HG03108 (cell line): ENCODE measurements at regions not wholly inside any gene's neighbourhood (a gene's known extent, or its start where the extent isn't known, plus 50 kb on each side); places are given as distances from the start of the nearest gene placed in this dataset.

Experiments
- ATAC-seq: cut with Tn5 transposase; IDR thresholded peaks from one replicate; pipeline ENCODE4 v1.9.1; 2021; ENCODE audit warnings: moderate library complexity; ENCODE audit not compliant: unreplicated experiment

- no peak for ATAC-seq
These were observed 52.2 kb upstream of the INHBA start for GRCh38 chr7:41755096-41755495.

GRCh38 chr7:41754046-41754445 is 51.2 kb upstream of the INHBA start:
- ATAC-seq, result no peak
